ENCODE measurements at regions not wholly inside any gene's neighbourhood (a gene's known extent, or its start where the extent isn't known, plus 50 kb on each side); places are given as distances from the start of the nearest gene placed in this dataset.

- Histone ChIP-seq H3K27me3 (ENCODE audit: control insufficient read depth, insufficient read depth, low read length) (peaks cover 8% of the 10 kb centered on the region), H3K4me3 (ENCODE audit: low read depth, low read length) (no peak overlapping the region), H3K36me3 (ENCODE audit: control insufficient read depth, insufficient read depth, low read length) (no peaks in the 10 kb centered on the region)
- DNase-seq (ENCODE audit: low read depth): no peak
- no peak for TF ChIP-seq CTCF (IDR thresholded peaks at IDR 0.05; ENCODE audit: insufficient read depth, low read length, poor library complexity, severe bottlenecking)
These were observed 81.9 kb upstream of the ADPGK start for GRCh38 chr15:72865486-72865885.

- DNase-seq (ENCODE audit: low read depth): no peak
- Histone ChIP-seq H3K27me3 (ENCODE audit: control insufficient read depth, insufficient read depth, low read length) (peaks cover 8% of the 10 kb centered on the region), H3K4me3 (ENCODE audit: low read depth, low read length) (no peak overlapping the region), H3K36me3 (ENCODE audit: control insufficient read depth, insufficient read depth, low read length) (no peaks in the 10 kb centered on the region)
- no peak for TF ChIP-seq CTCF (IDR thresholded peaks at IDR 0.05; ENCODE audit: insufficient read depth, low read length, poor library complexity, severe bottlenecking)
These were observed 81.1 kb upstream of the ADPGK start for GRCh38 chr15:72864681-72865080.

GRCh38 chr15:72861354-72861910 lies 77.9 kb upstream of the ADPGK start:
- no peak overlapping the region for H3K4me3 ChIP-seq (ENCODE audit: low read depth, low read length)
- no peak for TF ChIP-seq CTCF (IDR thresholded peaks at IDR 0.05; ENCODE audit: insufficient read depth, low read length, poor library complexity, severe bottlenecking)
- H3K36me3 ChIP-seq (ENCODE audit: control insufficient read depth, insufficient read depth, low read length): no peaks in the 10 kb centered on the region

GRCh38 chr15:72859757-72860145 lies 76.2 kb upstream of the ADPGK start:
- no peak for DNase-seq (ENCODE audit: low read depth)
- no peak overlapping the region for H3K4me3 ChIP-seq (ENCODE audit: low read depth, low read length)
- no peak for TF ChIP-seq CTCF (IDR thresholded peaks at IDR 0.05; ENCODE audit: insufficient read depth, low read length, poor library complexity, severe bottlenecking)

More at GRCh38 chr15:72861354-72861910, 77.9 kb upstream of the ADPGK start:
- peaks cover 8% of the 10 kb centered on the region for H3K27me3 ChIP-seq (ENCODE audit: control insufficient read depth, insufficient read depth, low read length)
- DNase-seq (ENCODE audit: low read depth): no peak

GRCh38 chr15:72859017-72859756 lies 75.6 kb upstream of the ADPGK start:
- TF ChIP-seq CTCF (IDR thresholded peaks at IDR 0.05; ENCODE audit: insufficient read depth, low read length, poor library complexity, severe bottlenecking): no peak
- Histone ChIP-seq H3K27me3 (ENCODE audit: control insufficient read depth, insufficient read depth, low read length) (peaks cover 3% of the 10 kb centered on the region), H3K4me3 (ENCODE audit: low read depth, low read length) (no peak overlapping the region), H3K36me3 (ENCODE audit: control insufficient read depth, insufficient read depth, low read length) (no peaks in the 10 kb centered on the region)
- no peak for DNase-seq (ENCODE audit: low read depth)

More at GRCh38 chr15:72859757-72860145, 76.2 kb upstream of the ADPGK start:
- Histone ChIP-seq H3K36me3 (ENCODE audit: control insufficient read depth, insufficient read depth, low read length) (no peaks in the 10 kb centered on the region), H3K27me3 (ENCODE audit: control insufficient read depth, insufficient read depth, low read length) (peaks cover 6% of the 10 kb centered on the region)
